Large intestine (tissue), 3 donors: ENCODE measurements at regions not wholly inside any gene's neighbourhood (a gene's known extent, or its start where the extent isn't known, plus 50 kb on each side); places are given as distances from the start of the nearest gene placed in this dataset.

ENCODE experiments used
- DNase-seq, 2 donors: peaks; one replicate each; pipeline versions ENCODE4 v3.0.0 to v3.0.0-alpha.2; 2013
- H3K27ac ChIP-seq: one replicate; pipeline ENCODE4 v1.5.1; 2013; ENCODE audit warnings: low read length
- H3K27me3 ChIP-seq: 2 replicates; pipeline ENCODE4 v1.6.1; 2013; ENCODE audit warnings: low read length; ENCODE audit not compliant: control insufficient read depth, insufficient read depth
- H3K36me3 ChIP-seq: 2 replicates; pipeline ENCODE4 v1.6.1; 2013; ENCODE audit warnings: low read length; ENCODE audit not compliant: control insufficient read depth, insufficient read depth
- H3K4me1 ChIP-seq: one replicate; pipeline ENCODE4 v1.6.1; 2013; ENCODE audit warnings: low read length; ENCODE audit not compliant: control insufficient read depth, insufficient read depth
- H3K4me3 ChIP-seq: one replicate; pipeline ENCODE4 v1.5.1; 2013; ENCODE audit warnings: low read length
- H3K9me3 ChIP-seq: one replicate; pipeline ENCODE4 v1.6.1; 2013; ENCODE audit warnings: mild to moderate bottlenecking, low read depth, low read length, moderate library complexity; ENCODE audit not compliant: control insufficient read depth
- WGBS: methylation state at CpG from one replicate; pipeline ENCODE4 v1.1.5; 2013; ENCODE audit warnings: low lambda C conversion rate; ENCODE audit not compliant: insufficient coverage; 5-methylcytosine and 5-hydroxymethylcytosine counted together

DNA sequence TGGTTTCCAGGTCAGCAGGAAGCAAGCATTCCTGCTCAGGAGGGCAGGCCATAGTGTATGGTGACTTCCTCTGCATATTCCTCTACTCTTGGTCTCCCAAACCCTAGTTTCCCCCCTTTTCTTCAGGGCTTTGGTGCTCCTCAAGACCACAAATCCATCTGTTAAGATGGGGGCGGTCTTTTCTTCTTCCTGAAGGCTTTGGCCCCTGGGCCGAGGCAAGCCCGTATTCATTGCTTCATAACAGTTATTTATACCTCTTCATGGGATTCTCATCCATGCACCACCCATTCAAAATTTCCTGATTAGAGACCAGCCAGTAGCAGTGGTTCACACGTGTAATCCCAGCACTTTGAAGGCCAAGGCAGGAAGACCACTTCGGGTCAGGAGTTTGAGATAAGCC is 62.1 kb upstream of the IL12A start:
- WGBS: no CpG with 5 or more reads among the region's 5 CpGs
- Histone ChIP-seq H3K27me3 (no peaks in the 10 kb centered on the region), H3K9me3 (no peaks in the 10 kb centered on the region), H3K27ac (no peak overlapping the region), H3K36me3 (no peaks in the 10 kb centered on the region), H3K4me1 (peaks cover 2% of the 10 kb centered on the region), H3K4me3 (no peak overlapping the region)
- no peak for DNase-seq

DNA sequence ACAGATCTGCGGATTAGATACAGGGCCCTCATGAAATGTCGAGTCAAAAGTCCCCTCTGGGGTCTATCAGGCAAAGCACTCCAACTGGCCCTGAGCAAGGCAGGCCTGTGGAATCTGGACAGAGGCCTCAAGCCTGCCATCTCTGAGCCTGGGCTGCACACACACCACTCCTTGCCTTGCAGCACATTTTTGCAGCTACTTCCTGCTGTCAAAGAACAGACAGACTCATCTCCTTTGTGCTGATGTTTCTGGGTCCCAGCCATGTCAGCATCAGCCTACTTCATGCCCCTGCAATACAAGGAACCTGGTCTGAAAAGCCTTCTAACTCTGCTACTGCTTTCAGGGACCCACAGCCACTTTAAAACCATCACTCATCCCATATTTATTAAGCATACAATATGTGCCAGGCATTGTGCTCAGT is 60.6 kb upstream of the IL12A start:
- WGBS: no CpG with 5 or more reads among the region's 2 CpGs
- no peak for DNase-seq
- H3K9me3 ChIP-seq: no peaks in the 10 kb centered on the region
- H3K27ac ChIP-seq: no peak overlapping the region
- no peak overlapping the region for H3K4me3 ChIP-seq
- H3K27me3 ChIP-seq: no peaks in the 10 kb centered on the region
- no peaks in the 10 kb centered on the region for H3K36me3 ChIP-seq
- peaks cover 2% of the 10 kb centered on the region for H3K4me1 ChIP-seq

DNA sequence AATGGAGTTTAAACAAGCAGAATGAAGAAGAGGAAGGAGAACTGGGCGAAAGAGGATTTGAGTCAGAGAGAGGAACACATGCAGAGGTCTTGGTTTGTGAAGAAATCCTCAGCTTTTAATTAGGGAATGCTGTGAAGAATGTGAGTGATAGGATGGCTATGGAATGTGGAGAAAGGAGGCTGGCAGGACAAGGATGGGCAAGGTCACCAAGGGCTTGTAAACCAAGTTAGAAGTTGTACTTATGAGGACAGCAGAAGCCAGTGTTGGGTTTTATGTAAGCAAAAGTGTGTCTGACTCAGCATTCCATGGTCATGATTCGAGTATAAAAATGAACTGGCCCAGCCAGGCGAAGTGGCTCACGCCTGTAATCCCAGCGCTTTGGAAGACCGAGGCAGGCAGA is 60.0 kb upstream of the IL12A start:
- no peak overlapping the region for H3K4me3 ChIP-seq
- H3K4me1 ChIP-seq: peaks cover 2% of the 10 kb centered on the region
- DNase-seq: no peak
- H3K27me3 ChIP-seq: no peaks in the 10 kb centered on the region
- no peak overlapping the region for H3K27ac ChIP-seq
- 100% methylated on average over 1 of the region's 6 CpGs for WGBS
- H3K36me3 ChIP-seq: no peaks in the 10 kb centered on the region
- H3K9me3 ChIP-seq: no peaks in the 10 kb centered on the region

DNA sequence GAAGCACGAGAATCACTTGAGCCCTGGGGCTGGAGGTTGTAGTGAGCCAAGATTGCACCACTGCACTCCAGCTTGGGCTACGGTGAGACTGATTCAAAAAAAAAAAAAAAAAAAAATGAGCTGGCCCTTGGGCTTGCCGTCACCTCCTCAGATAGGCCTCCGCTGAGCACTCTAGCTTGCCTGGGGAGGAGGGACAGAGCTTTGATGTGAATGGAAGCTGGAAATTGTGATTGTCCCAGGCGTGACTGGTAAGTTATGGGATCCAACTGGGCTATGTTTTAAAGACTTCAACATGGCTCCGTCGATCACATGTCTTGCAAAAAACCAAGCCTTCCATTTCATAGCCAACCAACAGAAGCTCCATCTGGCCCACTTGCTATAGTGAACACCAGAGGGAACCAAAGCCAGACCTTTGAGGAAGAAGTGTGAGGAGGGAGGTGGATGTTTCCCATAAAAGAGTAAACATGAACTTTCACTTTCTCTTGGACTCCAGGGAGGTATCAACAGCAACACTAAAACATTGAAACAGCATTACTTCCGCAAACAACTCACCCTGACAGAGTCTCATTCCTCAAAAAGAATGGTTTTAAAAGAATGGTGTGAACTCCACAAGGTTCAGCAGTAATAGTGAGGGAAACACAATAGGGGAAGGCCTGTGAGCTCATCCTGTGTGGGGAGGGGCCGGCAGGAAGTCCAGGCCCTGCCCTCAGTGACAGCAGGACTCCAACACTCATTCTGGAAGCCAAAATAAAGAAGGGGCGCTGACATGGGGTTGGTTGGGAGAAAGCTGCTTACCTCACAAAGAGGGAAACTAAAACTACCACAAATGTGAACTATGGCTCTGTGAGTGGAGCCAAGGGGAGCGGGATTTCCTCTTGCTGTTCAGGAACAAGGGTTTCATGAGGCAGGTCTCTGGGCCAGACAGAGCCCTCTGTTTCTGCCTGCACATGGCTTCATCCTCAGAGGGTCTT is 59.2 kb upstream of the IL12A start:
- H3K27ac ChIP-seq: no peak overlapping the region

DNA sequence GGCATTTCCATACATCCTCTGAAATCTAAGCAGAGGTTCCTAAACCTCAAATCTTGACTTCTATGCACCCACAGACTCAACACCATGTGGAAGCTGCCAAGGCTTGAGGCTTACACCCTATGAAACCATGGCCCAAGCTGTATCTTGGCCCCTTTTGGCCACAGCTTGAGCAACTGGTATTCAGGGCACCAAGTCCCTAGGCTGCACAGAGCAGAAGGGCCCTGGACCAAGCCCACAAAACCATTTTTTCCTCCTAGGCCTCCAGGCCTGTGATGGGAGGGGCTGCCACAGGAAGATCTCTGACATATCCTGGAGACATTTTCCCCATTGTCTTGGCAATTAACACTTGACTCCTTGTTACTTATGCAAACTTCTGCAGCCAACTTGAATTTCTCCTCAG is 54.4 kb upstream of the IL12A start:
- Histone ChIP-seq H3K36me3 (no peaks in the 10 kb centered on the region), H3K4me3 (no peak overlapping the region), H3K27ac (no peak overlapping the region), H3K27me3 (no peaks in the 10 kb centered on the region), H3K9me3 (peaks cover 5% of the 10 kb centered on the region), H3K4me1 (peaks cover 1% of the 10 kb centered on the region)
- DNase-seq: no peak

More for the DNA sequence above, 59.2 kb upstream of the IL12A start:
- Histone ChIP-seq H3K36me3 (no peaks in the 10 kb centered on the region), H3K4me1 (peaks cover 2% of the 10 kb centered on the region), H3K4me3 (no peak overlapping the region), H3K27me3 (no peaks in the 10 kb centered on the region), H3K9me3 (peaks cover 5% of the 10 kb centered on the region)
- peak; percentile 17 to 59 for DNase-seq
- WGBS: no CpG with 5 or more reads among the region's 11 CpGs

DNA sequence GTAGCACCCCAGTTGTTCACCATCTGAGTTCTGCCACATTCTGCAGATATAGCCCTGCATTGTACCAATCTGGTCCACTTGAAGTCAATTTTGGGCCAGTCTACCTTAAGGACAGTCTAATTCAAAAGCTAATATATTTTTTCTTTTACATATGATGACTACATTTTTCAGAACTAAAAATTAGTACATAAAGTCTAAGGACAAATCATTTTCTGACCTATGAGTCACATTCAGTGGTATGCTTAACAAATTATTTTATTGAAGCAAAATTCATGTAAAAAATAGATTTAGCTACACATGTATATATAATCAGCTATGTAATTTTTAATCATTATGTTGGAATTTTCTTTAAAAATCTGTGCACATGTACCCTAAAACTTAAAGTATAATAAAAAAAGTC is 52.1 kb upstream of the IL12A start:
- Histone ChIP-seq H3K27ac (no peak overlapping the region), H3K4me1 (no peaks in the 10 kb centered on the region), H3K9me3 (peaks cover 5% of the 10 kb centered on the region), H3K4me3 (no peak overlapping the region), H3K27me3 (no peaks in the 10 kb centered on the region), H3K36me3 (no peaks in the 10 kb centered on the region)
- DNase-seq: no peak

DNA sequence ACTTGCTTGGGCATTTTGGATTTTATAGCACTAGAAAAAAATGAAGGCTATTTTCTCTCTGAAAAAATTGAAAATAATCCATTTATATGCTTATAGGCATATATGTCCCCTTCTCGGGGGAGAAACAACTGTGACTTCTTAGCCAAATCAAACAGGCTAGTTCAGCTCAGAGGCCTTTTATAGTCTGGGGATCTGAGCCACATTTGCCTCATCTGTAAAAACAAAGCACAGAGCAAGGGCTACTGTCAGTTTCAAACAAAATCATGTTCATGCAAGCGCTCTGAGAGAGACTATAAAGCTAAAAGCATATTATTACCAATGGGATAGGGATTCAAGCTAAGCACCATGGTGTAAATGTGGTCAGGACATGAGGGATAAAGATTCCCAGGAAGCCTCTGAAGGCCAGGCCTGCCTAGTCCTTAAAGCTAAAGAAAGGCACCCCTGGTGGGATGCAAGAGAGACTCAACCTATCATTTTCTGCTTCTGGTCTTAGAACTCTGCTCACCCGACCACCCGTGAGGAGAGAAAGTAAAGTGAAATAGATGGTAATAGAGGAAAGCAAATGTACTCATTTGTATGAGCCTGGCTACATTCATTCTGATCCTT is 51.0 kb upstream of the IL12A start:
- no peak overlapping the region for H3K4me3 ChIP-seq
- WGBS: 80% methylated on average over 1 of the region's 4 CpGs
- DNase-seq: no peak
- H3K9me3 ChIP-seq: peaks cover 5% of the 10 kb centered on the region
- no peak overlapping the region for H3K27ac ChIP-seq
- H3K27me3 ChIP-seq: no peaks in the 10 kb centered on the region
- H3K4me1 ChIP-seq: no peaks in the 10 kb centered on the region
- no peaks in the 10 kb centered on the region for H3K36me3 ChIP-seq

DNA sequence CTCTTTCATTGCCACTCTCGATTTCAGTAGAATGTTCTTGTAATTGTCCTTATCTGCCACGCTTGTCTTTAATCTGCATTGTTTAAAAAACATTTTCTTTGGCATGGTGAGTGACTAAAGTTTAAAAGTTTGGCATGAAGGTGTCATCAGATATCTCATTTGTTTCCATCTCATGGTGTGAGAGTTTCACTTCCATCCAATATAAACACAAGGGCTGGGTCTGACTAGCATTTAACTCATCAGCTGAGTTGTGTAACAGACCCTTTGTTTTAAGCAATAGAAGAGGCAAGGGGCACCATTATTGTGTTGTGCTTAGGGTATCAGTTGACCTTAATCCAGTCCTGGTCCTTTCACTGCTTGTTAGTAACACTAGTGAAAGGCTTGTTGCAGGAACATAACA is 49.9 kb upstream of the IL12A start:
- no peak overlapping the region for H3K4me3 ChIP-seq
- no peak for DNase-seq
- H3K4me1 ChIP-seq: no peaks in the 10 kb centered on the region
- H3K27me3 ChIP-seq: no peaks in the 10 kb centered on the region
- no peak overlapping the region for H3K27ac ChIP-seq
- peaks cover 5% of the 10 kb centered on the region for H3K9me3 ChIP-seq
- WGBS: 93% methylated on average over 2 of the region's 2 CpGs
- H3K36me3 ChIP-seq: no peaks in the 10 kb centered on the region
